ENCODE measurements at regions not wholly inside any gene's neighbourhood (a gene's known extent, or its start where the extent isn't known, plus 50 kb on each side); places are given as distances from the start of the nearest gene placed in this dataset.
"Not testable (repeated sequence)": the region's sequence is repeated elsewhere in the genome, so short reads cannot be mapped to it uniquely, and the experiment has no call there.

GRCh38 chr5:92371171-92371888, 988.2 kb upstream of the ARRDC3 start:
- no peak for DNase-seq

DNA sequence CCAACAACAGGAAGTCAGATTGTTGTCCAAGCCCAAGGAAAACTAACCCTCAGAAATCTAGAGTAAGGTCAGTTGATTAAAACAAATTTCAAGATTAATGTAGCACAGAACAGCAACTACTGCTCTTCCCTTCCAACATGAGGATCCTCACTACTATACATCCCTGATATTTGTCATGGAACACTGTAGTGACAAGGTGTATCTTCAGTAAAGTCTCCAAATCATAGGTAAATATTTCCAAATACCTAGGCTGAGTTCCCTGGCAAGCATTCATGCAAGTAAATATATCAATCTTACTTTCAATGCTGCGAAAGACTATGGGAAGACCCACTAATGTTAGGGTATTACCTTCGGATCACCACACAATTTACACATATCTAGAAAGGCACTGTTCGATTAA, 986.9 kb upstream of the ARRDC3 start:
- DNase-seq = no peak

DNA sequence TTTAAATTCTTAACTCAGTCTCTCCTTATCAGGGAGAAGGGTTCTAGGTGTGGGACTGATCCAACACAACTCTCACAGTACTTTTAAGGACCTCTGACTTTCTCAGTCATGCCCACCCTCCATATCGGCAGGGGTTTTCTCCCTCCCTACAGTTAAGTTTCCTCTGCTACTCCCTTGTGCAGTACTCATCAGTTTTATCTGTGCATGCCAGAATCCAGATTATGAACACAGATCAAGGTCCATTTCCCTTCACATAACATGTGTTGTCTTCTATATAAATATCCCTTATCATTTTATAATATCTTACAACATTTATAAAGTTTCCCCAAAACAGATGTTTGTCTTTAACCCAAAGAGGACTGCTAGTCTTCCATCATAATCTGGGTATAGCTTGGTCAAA, 986.5 kb upstream of the ARRDC3 start:
- no peak for DNase-seq

DNA sequence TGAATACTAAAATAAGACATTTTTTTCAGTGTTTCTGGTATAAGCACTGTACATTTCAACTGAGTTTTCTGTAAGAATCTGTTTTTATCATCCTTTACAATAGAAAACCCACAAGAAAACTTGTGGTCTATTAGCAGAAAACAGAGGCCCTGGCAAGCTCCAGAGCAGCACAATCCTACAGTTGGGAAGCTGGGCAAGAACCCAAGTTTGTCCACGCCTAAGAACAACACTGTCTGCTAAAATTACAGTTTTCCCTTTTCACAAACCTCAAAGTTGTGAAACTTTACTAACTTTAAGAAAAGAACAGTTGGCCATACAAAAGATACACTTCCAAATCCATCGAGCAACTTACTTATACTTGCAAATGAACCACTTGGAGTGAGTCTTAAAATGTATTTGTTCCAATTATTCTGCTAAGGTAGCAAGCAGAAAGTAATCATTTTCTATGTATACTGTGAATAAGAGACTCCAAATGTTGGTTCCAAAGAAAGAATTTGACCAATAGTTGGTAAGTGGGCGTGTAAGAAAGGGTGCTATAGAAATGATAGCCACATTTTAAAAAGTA, 982.0 kb upstream of the ARRDC3 start:
- DNase-seq = no peak

GRCh38 chr5:92353107-92354030, 970.3 kb upstream of the ARRDC3 start:
- DNase-seq = no peak

GRCh38 chr5:92337772-92338234, 954.7 kb upstream of the ARRDC3 start:
- DNase-seq = no peak

GRCh38 chr5:92332039-92332438, 948.9 kb upstream of the ARRDC3 start:
- no peak for DNase-seq

- no peak for DNase-seq
These were observed 947.2 kb upstream of the ARRDC3 start for GRCh38 chr5:92330365-92330764.

GRCh38 chr5:92329759-92330158, 946.6 kb upstream of the ARRDC3 start:
- DNase-seq = no peak

DNA sequence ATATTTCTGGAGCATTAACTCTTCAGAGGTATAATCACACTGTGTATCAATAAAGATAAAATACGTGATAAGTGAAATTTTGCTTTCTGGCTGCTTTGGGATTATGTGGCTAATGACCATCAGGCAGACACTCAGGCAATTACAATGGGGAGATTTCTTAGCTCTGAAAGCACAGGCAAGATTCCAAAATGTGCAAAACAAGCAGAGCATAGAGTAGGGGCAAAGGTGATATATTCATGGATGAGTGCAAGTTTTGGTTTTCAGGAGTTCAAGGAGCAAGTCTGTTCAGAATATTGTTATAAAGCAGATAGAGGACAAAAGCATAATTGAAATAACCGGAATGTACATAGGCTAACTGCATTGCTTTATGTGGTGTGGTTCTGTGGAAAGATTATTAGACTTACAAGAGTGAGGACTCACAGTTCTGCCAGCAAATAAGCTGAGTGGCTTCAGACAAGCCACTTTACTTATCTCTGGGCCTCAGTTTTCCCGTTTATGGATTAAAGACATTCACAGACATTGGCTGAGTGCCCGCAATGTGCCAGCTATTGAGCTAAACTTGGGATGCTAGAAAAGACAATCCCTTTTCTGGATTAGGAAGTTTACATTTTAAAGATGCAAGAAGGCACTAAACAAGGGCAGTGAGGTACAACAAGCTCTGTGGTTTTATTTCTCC, 945.6 kb upstream of the ARRDC3 start:
- no peak for DNase-seq

- no peak for DNase-seq
These were observed 937.3 kb upstream of the ARRDC3 start for GRCh38 chr5:92320446-92320845.

- DNase-seq = no peak
These were observed 930.3 kb upstream of the ARRDC3 start for GRCh38 chr5:92313385-92313784.

DNA sequence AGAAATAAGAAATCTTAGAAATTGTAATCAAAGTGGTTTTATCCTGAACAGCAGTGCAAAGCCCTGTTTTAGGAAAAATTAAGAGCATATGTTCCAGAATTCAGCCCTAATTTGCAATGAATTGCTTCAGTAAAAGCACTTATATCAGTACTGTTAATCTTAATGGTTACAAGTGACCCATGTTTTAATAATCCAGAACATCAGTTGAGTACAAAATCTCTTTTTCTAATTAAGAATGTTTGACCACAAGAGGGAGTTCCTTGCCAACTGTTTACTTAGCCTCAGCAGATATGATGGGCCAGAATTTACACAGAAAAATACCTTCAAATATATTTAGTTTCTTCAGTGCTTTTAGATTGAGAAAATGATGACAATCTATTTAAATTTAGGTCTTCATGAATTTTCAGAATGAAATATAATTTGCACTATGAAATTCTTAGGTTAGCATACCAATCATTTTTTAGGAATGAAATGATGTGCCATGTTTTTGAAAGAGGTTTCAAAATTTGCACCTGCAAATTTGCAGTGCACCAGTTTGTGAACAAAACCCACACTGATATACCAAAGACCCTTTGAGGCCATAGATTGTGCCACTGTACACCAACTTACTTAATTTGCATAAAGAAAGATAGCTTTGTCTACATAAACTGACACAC, 926.3 kb upstream of the ARRDC3 start:
- peak; percentile 47 for DNase-seq

DNA sequence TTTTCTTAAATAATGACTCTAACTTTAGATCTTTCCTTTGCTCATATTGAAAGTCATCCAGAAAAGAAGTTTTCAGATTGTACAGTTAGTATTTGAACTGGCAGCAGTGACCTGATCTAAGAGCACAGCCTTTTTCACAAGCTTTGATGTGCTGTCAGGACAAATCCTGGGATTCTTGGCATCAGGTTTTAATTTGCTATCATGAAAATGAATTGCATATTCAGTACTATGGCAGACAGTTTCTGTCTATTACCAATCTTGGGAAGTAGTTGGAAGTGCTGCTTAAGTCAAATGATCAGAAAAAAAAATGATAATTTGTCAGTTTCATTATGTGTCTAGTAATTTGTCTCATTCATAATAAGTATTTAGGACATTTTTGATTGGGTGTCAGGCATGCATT, 925.6 kb upstream of the ARRDC3 start:
- DNase-seq = no peak

GRCh38 chr5:92302356-92302755, 919.2 kb upstream of the ARRDC3 start:
- DNase-seq = not testable (repeated sequence)

DNA sequence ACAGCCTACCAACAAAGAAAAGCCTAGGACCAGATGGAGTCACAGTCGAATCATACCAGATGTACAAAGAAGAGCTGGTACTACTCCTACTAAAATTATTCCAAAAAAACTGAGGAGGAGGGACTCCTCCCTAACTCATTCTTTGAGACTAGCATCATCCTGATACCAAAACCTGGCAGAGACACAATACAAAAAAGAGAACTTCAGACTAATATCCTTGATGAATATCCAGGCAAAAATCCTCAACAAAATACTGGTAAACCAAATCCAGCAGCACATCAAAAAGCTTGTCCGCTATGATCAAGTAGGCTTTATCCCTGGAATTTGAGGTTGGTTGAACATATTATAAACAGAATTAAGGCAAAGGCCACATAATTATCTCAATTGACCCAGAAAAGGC, 900.4 kb upstream of the ARRDC3 start:
- peak; percentile 0 for DNase-seq

GRCh38 chr5:92271750-92272149, 888.6 kb upstream of the ARRDC3 start:
- DNase-seq = not testable (repeated sequence)

GRCh38 chr5:92268343-92268742, 885.2 kb upstream of the ARRDC3 start:
- DNase-seq = no peak

DNA sequence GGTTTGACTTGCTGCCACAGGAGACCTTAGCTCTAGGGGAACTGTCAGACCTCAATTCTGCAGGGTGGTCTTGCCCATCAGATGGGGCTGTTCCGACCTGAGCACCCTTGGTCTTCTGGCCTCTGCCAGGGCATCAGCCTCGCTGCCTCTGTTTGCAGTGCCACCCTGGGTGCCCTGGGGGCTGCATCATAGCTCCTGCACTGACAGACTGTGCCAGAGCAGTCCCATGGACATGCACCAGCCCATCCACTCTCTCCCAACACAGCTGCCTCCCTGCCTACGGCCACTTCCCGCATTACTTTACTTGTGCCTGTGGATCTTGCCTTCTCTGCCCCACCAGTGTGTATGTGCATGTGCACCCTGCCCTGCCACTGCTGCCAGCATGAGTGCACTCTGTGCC, 884.7 kb upstream of the ARRDC3 start:
- DNase-seq = no peak

DNA sequence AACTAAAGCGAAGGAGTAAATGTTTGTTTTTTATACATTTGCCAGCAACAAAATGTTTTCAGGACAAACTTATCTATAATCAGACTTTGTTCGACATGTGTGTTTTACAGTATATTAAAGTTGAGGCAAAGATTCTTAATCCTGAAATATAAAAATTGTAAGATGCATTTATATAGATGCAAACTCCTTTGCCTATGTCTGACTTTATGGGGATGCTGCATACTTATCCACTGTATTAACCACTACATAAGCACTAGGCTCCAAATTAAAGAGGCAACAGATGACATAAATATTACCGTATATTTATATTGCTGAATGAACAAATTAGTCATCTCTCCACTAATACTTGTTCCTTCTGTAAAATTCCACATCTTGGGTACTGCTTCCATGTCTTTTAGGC, 882.7 kb upstream of the ARRDC3 start:
- DNase-seq = no peak

DNA sequence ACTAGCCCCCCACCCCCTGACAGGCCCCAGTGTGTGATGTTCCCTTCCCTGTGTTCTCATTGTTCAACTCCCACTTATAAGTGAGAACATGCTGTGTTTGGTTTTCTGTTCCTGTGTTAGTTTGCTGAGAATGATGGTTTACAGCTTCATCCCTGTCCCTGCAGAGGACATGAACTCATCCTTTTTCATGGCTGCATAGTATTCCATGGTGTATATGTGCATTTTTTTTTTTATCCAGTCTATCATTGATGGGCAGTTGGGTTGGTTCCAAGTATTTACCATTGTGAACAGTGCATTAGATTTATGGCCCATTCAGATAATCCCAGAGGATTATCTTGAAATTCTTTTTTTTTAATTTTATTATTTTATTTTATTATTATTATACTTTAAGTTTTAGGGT, 872.5 kb upstream of the ARRDC3 start:
- DNase-seq = not testable (repeated sequence)

DNA sequence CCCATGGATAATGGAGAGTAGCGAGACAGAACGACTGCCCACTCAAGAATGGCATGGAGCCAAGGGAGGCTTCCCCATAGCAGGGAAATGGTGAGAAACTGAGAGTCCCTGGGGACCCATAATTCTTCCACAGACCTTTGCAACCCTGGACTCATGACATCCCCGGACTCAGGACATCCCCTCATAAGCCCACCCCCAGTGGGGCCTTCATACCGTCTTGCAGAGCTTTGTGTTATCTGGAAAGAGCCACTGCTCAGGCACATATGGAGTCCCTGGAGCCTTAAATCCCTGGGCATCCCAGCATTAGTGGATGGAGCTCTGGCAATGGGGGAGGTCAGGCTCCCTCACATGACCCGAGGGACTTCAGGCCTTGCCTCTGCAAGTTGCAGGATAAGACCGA, 865.4 kb upstream of the ARRDC3 start:
- no peak for DNase-seq

DNA sequence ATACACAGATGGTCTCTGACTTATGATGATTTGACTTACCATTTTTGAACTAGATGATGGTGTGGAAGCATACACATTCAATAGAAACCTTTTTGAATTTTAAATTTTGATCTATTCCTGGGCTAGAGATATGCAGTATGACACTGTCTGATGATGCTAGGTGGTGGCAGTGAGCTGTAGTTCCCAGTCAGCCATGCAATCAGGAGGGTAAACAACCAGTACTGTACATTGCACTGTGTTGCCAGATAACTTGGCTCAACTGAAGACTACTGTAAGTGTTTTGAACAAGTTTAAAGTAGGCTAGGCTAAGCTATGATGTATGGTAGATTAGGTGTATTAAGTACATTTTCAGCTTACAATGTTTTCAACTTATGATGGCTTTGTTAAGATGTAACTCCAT, 859.1 kb upstream of the ARRDC3 start:
- DNase-seq = no peak

Data from NCI-H2171 treated with DMSO at 0.1 percent for 48 hours (cell line).